ENCODE measurements at regions not wholly inside any gene's neighbourhood (a gene's known extent, or its start where the extent isn't known, plus 50 kb on each side); places are given as distances from the start of the nearest gene placed in this dataset.
"Not testable (repeated sequence)": the region's sequence is repeated elsewhere in the genome, so short reads cannot be mapped to it uniquely, and the experiment has no call there.

DNA sequence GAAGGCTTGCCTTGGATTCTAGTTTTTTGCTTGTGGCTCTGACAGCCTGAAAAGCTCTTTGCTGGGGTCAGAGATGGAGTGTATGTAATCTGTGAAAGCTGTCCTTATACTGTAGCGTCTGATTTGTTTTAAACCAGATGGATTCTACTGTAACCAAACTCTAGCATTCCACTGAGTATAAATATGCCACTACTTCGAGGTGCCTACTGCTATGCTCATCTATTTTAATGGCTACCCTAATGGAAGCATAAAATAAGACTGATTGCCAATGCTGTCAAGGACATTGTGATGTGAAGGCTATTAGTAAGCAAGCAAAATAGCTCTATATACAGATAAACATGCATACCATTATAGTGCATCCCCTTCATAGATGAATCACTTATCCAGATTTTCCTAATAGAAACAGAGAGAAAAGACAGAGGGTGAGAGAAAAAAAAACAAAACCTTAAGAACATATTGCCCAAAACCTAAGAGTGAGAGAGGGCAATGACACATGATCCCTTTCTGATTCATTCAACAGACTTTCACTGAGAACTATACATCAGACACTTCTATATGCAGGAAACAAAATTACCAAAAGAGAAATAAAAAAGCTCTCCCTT lies 1025.8 kb upstream of the LCORL start:
- DNase-seq (ENCODE audit: low read depth): no peak

- DNase-seq (ENCODE audit: low read depth): no peak
These were observed 1018.3 kb upstream of the LCORL start for GRCh38 chr4:19039816-19040215.

GRCh38 chr4:19038231-19038630 lies 1016.7 kb upstream of the LCORL start:
- no peak for DNase-seq (ENCODE audit: low read depth)

- no peak for DNase-seq (ENCODE audit: low read depth)
These were observed 1012.5 kb upstream of the LCORL start for GRCh38 chr4:19033816-19034733.

DNA sequence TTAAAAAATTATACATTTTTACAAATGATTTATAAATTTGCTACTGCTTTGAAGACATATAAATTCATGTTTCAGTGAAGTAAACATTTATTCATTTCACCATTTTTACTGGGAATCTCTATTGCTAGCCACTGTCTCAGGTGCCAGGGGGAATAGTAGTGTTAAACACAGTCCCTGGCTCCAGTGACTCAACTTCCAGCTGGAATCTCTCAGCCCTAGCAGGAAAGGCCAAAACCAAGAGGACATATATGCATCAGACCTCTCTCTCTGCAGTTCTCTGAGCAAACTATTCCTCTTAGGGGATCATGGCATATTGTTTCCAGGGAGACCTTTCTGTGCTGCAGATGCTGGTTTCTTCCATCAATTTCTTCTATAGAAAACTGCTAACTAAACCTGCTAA lies 1009.0 kb upstream of the LCORL start:
- DNase-seq (ENCODE audit: low read depth): no peak

DNA sequence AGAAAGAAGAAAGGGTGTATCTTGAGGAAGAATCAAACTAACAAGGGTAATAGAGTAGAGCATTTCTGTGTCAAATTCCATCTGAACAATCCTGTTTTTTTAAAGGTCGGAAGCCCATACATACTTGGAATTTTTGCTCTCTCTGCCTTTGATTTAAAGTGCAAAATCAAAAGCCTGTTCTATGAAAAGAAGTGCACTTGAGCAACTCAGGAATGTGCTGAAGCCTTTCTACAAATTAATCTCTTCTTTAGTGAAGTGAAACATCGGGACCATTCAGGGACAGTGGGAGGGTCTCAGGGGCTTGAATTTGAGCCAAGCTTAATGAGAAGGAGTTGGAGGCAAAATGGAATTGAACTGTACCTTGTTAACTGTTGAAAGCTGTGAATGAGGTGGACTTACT lies 1008.5 kb upstream of the LCORL start:
- DNase-seq (ENCODE audit: low read depth): no peak

DNA sequence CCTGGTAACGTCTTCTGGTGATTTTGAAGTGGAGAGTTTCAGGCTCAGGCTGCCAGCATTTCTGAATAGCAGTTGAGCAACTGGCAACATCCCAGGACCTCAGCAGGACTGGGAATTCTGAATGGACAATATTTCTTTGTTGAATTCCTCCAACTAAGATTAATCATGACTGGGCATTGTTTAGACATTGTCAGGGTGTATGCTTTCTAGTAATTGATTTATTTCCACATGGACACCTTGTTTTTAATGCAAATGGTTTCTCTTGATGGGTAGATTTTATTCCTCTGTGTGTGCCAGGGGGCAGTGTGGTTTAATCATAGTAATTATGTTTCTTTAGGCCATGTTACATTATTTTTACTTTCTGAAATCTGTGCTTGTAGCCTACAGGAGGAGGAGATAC lies 1004.7 kb upstream of the LCORL start:
- DNase-seq (ENCODE audit: low read depth): no peak

GRCh38 chr4:19025031-19025430 lies 1003.5 kb upstream of the LCORL start:
- no peak for DNase-seq (ENCODE audit: low read depth)

DNA sequence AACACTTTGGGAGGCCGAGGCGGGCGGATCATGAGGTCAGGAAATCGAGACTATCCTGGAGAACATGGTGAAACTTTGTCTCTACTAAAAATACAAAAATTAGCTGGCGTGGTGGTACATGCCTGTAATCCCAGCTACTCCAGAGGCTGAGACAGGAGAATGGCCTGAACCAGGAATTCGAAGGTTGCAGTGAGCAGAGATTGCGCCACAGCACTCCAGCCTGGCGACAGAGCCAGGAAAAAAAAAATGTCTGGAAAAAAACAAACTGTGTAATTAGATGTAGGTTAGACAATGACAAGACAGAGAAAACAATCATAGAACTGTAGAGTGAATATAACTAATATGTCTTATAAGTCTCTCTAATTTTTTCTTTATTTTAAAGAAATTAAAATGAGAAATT lies 1002.5 kb upstream of the LCORL start:
- no peak for DNase-seq (ENCODE audit: low read depth)

DNA sequence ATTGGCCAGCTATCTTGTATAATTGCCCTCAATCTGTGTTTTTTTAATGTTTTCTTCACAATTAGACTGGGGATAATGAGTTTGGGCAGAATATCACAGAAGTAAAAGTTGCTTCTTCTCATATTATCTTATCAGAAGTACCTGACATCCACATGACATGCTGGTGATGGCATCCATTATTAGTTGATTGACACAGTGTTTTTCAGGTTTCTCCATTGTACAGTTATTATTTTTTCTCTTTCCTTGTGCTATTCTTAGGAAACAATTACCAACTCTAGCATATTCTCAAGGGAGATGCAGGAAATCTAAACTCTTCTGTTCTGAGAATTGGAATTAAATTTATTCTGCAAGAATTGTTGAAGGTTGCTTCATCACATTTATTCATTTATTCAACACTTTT lies 1000.1 kb upstream of the LCORL start:
- DNase-seq (ENCODE audit: low read depth): no peak

DNA sequence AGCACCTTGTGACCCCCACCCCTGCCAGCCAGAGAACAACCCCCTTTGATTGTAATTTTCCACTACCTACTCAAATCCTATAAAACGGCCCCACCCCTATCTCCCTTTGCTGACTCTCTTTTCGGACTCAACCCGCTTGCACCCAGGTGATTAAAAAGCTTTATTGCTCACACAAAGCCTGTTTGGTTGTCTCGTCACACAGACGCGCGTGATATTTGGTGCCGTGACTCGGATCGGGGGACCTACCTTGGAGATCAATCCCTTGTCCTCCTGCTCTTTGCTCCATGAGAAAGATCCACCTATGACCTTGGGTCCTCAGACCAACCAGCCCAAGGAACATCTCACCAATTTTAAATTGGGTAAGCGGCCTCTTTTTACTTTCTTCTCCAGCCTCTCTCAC lies 995.0 kb upstream of the LCORL start:
- DNase-seq (ENCODE audit: low read depth): not testable (repeated sequence)

GRCh38 chr4:19014594-19014993 lies 993.0 kb upstream of the LCORL start:
- DNase-seq (ENCODE audit: low read depth): no peak

DNA sequence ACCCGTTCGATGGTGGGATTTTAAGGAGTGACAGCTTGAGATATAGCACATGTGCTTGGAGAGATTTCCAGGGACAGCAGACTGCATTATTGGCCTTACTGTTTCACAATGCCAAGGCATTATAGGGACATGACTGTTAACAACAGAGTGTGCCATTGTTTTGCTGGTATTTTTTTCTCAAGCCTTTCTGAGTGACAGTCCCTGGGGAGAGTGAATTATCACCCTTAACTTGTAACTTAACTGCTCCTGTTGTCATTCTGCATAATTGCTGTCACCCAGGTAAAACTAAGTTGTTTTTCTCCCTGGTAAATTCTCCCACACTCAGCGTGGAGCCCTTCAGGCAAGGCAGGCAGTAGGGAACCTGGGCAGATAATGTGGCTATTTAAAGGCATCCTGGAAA lies 989.2 kb upstream of the LCORL start:
- no peak for DNase-seq (ENCODE audit: low read depth)

- DNase-seq (ENCODE audit: low read depth): no peak
These were observed 988.3 kb upstream of the LCORL start for GRCh38 chr4:19009881-19010280.

DNA sequence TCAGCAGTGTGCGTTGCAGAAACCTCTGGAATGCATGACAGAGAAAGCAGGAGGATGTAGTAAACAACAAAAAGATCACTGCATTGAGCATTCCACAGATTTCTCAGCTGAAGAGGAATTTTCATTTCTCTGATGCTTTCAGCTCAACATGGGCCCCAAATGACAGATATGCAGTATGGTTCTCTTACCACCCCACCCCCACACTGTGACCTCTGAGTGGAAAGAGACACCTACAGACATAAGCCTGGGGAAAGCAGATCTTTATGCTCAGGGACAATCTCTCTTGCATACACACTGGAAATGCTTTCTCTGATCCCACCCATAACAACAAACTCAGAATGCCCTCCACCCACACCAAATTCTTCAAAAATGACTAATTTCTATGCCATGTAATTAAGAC lies 983.7 kb upstream of the LCORL start:
- no peak for DNase-seq (ENCODE audit: low read depth)

GRCh38 chr4:19002170-19002569 lies 980.6 kb upstream of the LCORL start:
- no peak for DNase-seq (ENCODE audit: low read depth)

- DNase-seq (ENCODE audit: low read depth): no peak
These were observed 978.0 kb upstream of the LCORL start for GRCh38 chr4:18999595-18999994.

GRCh38 chr4:18981234-18981615 lies 959.7 kb upstream of the LCORL start:
- DNase-seq (ENCODE audit: low read depth): no peak

- DNase-seq (ENCODE audit: low read depth): no peak
These were observed 959.1 kb upstream of the LCORL start for GRCh38 chr4:18980516-18981233.

DNA sequence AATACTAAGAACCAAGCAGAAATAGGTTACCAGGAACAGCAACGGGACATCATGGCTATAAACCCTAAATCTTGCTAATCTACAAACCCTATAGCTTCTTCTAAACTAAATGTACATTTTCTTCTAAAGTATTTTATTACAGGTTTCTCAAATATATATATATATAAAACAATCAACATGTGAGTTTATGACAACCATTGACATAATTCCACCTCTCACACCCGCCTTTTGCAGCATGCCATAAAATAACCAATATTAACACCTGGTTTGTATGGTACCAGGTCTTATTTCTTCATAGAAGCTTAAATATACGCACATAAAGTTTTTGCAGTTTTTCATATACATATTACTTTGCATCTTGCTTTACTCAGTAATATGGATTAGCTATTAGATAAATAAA lies 955.3 kb upstream of the LCORL start:
- no peak for DNase-seq (ENCODE audit: low read depth)

DNA sequence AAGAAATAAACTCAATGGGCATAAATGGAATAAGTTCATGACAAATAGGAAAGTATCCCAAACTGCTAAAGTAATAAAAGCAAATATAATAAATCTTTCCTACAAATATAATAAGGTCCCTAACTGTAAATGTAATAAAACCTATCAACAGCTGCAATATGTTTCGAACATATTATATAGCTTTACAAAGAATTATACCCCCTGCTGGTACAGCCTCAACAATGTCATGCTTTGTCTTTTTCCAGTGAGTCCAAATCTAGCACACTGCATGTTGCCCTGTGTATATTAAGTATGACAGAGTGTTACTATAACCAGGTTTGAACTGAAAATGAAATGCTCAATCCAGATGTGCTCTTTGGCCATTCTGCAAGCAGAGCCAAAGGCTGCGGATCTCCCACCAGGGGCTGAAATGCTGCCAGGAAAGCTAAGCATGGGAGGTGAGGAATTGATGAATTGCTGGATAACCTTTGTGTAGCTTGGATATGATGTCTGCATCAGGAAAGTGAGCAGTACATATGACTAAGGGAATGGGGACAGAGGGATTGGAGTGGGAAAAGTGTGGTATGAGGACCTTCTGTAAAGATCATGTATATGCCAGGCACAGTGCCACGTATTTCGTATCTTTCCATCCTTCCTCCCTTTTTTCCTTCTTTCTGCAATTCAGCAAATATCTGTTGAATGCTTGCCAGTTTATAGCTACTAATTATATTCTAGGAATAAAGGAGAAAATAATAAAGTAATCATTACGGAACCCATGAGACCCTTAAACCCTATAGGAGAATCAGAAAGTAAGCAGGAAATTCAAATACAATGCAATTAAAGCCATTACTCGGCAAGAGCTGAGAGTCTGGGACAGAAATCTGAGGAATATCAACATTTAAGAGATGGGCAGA lies 954.6 kb upstream of the LCORL start:
- DNase-seq (ENCODE audit: low read depth): no peak

DNA sequence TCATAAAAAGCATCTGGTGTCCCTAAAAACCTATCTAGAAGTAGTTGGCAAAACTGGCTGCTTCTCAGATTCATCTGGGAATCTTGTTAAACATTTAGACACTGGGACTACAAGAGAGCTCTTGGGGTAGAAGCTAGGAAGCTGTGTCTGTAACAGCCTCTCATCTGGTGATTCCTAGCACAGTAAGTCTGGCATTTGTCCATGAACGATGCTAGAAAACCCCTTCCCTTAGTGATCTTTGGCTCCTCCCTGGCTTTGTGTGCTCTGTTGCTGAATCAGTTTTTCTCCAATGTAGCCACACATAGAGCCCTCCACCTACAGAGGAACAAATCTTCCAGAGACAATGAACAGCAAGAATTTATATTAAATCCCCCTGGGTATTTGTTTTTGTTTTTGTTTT lies 951.7 kb upstream of the LCORL start:
- DNase-seq (ENCODE audit: low read depth): no peak
